ENCODE measurements at regions not wholly inside any gene's neighbourhood (a gene's known extent, or its start where the extent isn't known, plus 50 kb on each side); places are given as distances from the start of the nearest gene placed in this dataset.
A peak's percentile ranks its signal among the peaks of the same experiment; 100 is the strongest.

DNA sequence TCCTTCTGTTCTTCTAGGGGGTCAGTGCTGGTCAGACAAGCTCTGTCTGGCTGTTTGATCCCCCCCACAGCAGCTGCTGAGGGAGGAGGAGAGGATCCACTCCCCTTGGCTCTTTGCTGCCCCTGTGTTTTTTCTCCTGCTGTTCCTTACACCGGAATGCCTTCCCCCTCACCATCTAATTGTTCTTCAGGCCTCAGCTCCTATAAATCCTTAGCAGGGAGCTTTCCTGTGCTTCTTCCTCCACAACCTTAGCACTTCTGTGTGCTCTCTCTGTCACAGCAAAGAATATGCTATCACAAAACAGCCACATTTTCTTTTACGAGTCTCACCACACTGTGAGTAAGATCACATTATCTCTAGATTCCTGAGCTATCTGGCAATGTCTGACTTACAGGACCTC, 196.6 kb downstream of the OTOR start:
- H3K4me1 Mint-ChIP-seq = peaks cover 14% of the 10 kb centered on the region
- H3K27ac Mint-ChIP-seq (ENCODE audit: unreplicated experiment) = peak overlapping the region; percentile 47
- H3K27me3 Mint-ChIP-seq (ENCODE audit: low read depth) = no peaks in the 10 kb centered on the region
- peaks cover 3% of the 10 kb centered on the region for H3K9me3 Mint-ChIP-seq
- TF ChIP-seq CTCF (conservative IDR thresholded peaks at IDR 0.05) = no peak
- no peaks in the 10 kb centered on the region for H3K36me3 Mint-ChIP-seq (ENCODE audit: low read depth)
- no peak overlapping the region for H3K4me3 Mint-ChIP-seq
- no peak for DNase-seq (ENCODE audit: low read depth, low spot score)

DNA sequence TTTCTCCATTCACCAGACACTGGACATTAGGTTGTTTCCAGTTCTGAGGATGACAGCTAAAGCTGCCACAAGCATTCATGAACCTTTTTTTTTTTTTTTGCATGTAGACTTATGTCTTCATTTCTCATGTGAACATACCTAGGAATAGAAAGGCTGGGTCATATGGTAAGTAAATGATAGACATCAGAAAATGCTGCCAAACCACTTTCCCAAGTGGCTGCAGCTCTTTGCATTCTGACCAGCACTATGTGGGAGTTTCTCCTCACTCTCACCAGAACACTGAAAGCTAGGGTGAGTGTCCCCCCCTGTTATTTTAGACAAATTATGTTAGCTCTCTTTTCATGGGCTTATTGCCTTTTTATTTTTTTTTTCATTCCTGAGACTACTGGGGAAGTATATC, 197.5 kb downstream of the OTOR start:
- peaks cover 14% of the 10 kb centered on the region for H3K4me1 Mint-ChIP-seq
- H3K4me3 Mint-ChIP-seq = no peak overlapping the region
- no peak overlapping the region for H3K27ac Mint-ChIP-seq (ENCODE audit: unreplicated experiment)

GRCh38 chr20:16946097-16946496, 197.9 kb downstream of the OTOR start:
- Mint-ChIP-seq H3K4me1 (peaks cover 14% of the 10 kb centered on the region), H3K27ac (ENCODE audit: unreplicated experiment) (no peak overlapping the region), H3K9me3 (no peaks in the 10 kb centered on the region), H3K36me3 (ENCODE audit: low read depth) (no peaks in the 10 kb centered on the region), H3K4me3 (no peak overlapping the region), H3K27me3 (ENCODE audit: low read depth) (no peaks in the 10 kb centered on the region)
- no peak for TF ChIP-seq CTCF (conservative IDR thresholded peaks at IDR 0.05)
- DNase-seq (ENCODE audit: low read depth, low spot score) = no peak

More for the DNA sequence above, 197.5 kb downstream of the OTOR start:
- no peaks in the 10 kb centered on the region for H3K36me3 Mint-ChIP-seq (ENCODE audit: low read depth)
- TF ChIP-seq CTCF (conservative IDR thresholded peaks at IDR 0.05) = no peak
- no peaks in the 10 kb centered on the region for H3K27me3 Mint-ChIP-seq (ENCODE audit: low read depth)
- H3K9me3 Mint-ChIP-seq = peaks cover 3% of the 10 kb centered on the region
- DNase-seq (ENCODE audit: low read depth, low spot score) = no peak

DNA sequence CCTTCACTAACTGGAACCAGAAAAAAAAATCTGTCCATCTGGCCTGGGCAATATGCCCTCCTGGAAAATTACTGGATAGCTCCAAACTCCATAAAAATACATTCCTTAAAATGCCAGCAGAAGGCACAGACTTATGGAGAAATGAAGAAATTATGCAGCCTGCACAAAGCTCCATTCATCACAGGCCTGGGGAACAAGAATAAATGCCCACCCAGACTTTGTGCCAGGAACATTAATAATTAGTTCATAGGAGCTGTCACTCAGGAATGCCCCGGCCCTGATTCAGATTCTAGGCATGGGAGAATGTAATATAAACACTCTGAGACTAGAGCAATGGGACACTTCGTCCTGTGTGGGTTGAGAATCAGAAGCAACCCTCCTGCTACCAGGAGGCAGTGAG, 199.3 kb downstream of the OTOR start:
- no peak for DNase-seq (ENCODE audit: low read depth, low spot score)
- H3K27ac Mint-ChIP-seq (ENCODE audit: unreplicated experiment) = no peak overlapping the region
- H3K27me3 Mint-ChIP-seq (ENCODE audit: low read depth) = no peaks in the 10 kb centered on the region
- TF ChIP-seq CTCF (conservative IDR thresholded peaks at IDR 0.05) = no peak
- no peaks in the 10 kb centered on the region for H3K9me3 Mint-ChIP-seq
- no peak overlapping the region for H3K4me3 Mint-ChIP-seq
- H3K4me1 Mint-ChIP-seq = peaks cover 14% of the 10 kb centered on the region
- H3K36me3 Mint-ChIP-seq (ENCODE audit: low read depth) = no peaks in the 10 kb centered on the region

GRCh38 chr20:16951876-16952275, 203.7 kb downstream of the OTOR start:
- Mint-ChIP-seq H3K36me3 (ENCODE audit: low read depth) (no peaks in the 10 kb centered on the region), H3K27me3 (ENCODE audit: low read depth) (peaks cover 3% of the 10 kb centered on the region), H3K4me1 (peaks cover 12% of the 10 kb centered on the region), H3K27ac (ENCODE audit: unreplicated experiment) (no peak overlapping the region), H3K9me3 (no peaks in the 10 kb centered on the region), H3K4me3 (no peak overlapping the region)
- DNase-seq (ENCODE audit: low read depth, low spot score) = no peak
- TF ChIP-seq CTCF (conservative IDR thresholded peaks at IDR 0.05) = no peak

GRCh38 chr20:16952965-16953364, 204.8 kb downstream of the OTOR start:
- Mint-ChIP-seq H3K4me1 (peaks cover 12% of the 10 kb centered on the region), H3K27me3 (ENCODE audit: low read depth) (peaks cover 3% of the 10 kb centered on the region), H3K36me3 (ENCODE audit: low read depth) (no peaks in the 10 kb centered on the region), H3K4me3 (no peak overlapping the region), H3K9me3 (no peaks in the 10 kb centered on the region), H3K27ac (ENCODE audit: unreplicated experiment) (no peak overlapping the region)
- DNase-seq (ENCODE audit: low read depth, low spot score) = no peak
- TF ChIP-seq CTCF (conservative IDR thresholded peaks at IDR 0.05) = no peak
